ENCODE measurements at regions not wholly inside any gene's neighbourhood (a gene's known extent, or its start where the extent isn't known, plus 50 kb on each side); places are given as distances from the start of the nearest gene placed in this dataset.

GRCh38 chr3:101172516-101172915, 147.9 kb downstream of the IMPG2 start:
- DNase-seq (ENCODE audit: extremely low spot score): no peak
- no peak for TF ChIP-seq CTCF (IDR thresholded peaks at IDR 0.05; ENCODE audit: control extremely low read depth, extremely low read depth, low read depth, missing control alignments)
- ChIA-PET POLR2A (no interaction called here), CTCF (no interaction called here)

GRCh38 chr3:101171681-101172191, 148.6 kb downstream of the IMPG2 start:
- ChIA-PET CTCF (no interaction called here), POLR2A (no interaction called here)
- no peak for DNase-seq (ENCODE audit: extremely low spot score)
- no peak for TF ChIP-seq CTCF (IDR thresholded peaks at IDR 0.05; ENCODE audit: control extremely low read depth, extremely low read depth, low read depth, missing control alignments)

GRCh38 chr3:101170806-101171558, 149.4 kb downstream of the IMPG2 start:
- CTCF ChIA-PET: interaction anchor here (0.7 kb wide), 1 partner anchor 10 kb away, joined by 3 read pairs; no protein-coding TSS in a partner anchor
- POLR2A ChIA-PET: no interaction called here
- TF ChIP-seq CTCF (IDR thresholded peaks at IDR 0.05; ENCODE audit: control extremely low read depth, extremely low read depth, low read depth, missing control alignments): no peak

GRCh38 chr3:101170062-101170771, 150.2 kb downstream of the IMPG2 start:
- DNase-seq (ENCODE audit: extremely low spot score): no peak
- POLR2A ChIA-PET: no interaction called here
- CTCF ChIA-PET: interaction anchor here (0.8 kb wide), 1 partner anchor 8 kb away, joined by 3 read pairs; no protein-coding TSS in a partner anchor
- TF ChIP-seq CTCF (IDR thresholded peaks at IDR 0.05; ENCODE audit: control extremely low read depth, extremely low read depth, low read depth, missing control alignments): no peak

More at GRCh38 chr3:101170806-101171558, 149.4 kb downstream of the IMPG2 start:
- no peak for DNase-seq (ENCODE audit: extremely low spot score)

- ChIA-PET CTCF (interaction anchor here (0.8 kb wide), 2 partner anchors 8 to 9 kb away, joined by 3 to 4 read pairs; no protein-coding TSS in a partner anchor), POLR2A (no interaction called here)
- DNase-seq (ENCODE audit: extremely low spot score): no peak
- TF ChIP-seq CTCF (IDR thresholded peaks at IDR 0.05; ENCODE audit: control extremely low read depth, extremely low read depth, low read depth, missing control alignments): no peak
Measured at GRCh38 chr3:101169516-101169915, 150.9 kb downstream of the IMPG2 start.

- POLR2A ChIA-PET: no interaction called here
- no peak for TF ChIP-seq CTCF (IDR thresholded peaks at IDR 0.05; ENCODE audit: control extremely low read depth, extremely low read depth, low read depth, missing control alignments)
- DNase-seq (ENCODE audit: extremely low spot score): no peak
- CTCF ChIA-PET: interaction anchor here (0.8 to 1.8 kb wide), 3 partner anchors 8 to 16 kb away, joined by 3 to 7 read pairs (median 4); no protein-coding TSS in a partner anchor
Measured at GRCh38 chr3:101167376-101167775, 153.0 kb downstream of the IMPG2 start.
